ENCODE measurements at regions not wholly inside any gene's neighbourhood (a gene's known extent, or its start where the extent isn't known, plus 50 kb on each side); places are given as distances from the start of the nearest gene placed in this dataset.

DNA sequence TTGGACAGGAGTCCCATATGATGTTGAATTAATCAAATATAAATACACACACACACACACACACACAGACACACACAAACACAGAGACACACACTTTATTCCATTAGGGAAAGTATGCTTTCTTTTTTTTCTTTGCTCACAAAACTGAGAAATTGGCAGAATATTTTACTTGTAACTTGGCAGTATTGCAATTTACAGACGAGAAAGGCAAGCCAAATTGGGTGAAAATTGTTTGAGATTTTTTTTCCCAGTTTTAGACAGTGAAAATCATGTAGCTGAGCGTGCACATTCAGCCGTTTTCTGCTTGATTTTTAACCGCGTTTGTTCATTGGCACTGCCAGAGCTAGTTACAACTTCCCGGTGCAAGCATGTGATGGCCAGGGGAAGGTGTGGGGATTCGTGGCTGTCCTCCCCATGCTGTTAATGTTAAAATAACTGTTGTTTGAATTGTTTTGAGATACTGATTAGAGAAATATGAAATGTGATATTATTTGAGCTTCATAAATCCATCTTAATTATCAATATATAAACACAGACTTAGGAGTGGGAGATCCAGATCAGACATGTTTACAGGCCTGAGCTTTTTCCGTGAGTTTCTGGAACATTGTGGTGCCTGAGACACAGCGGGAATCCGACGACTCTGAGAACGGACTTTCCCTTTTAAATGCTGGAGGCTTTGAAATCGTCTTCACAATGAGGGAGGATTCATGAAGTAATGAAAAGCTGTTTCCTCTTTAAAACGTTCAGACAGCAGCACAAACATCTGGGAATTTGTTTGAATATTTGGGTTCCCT is 125.5 kb downstream of the KCNRG start:
- TF ChIP-seq OSR1 (CRISPR knock-in tag; IDR thresholded peaks at IDR 0.05) = no peak
- TF ChIP-seq ZNF565 (CRISPR knock-in tag; conservative IDR thresholded peaks at IDR 0.05; ENCODE audit: low read depth) = no peak
- TF ChIP-seq ZNF8 (CRISPR knock-in tag; IDR thresholded peaks at IDR 0.05) = no peak

Data from SK-N-SH treated with all-trans-retinoic acid at 6 μM for 48 hours (cell line).